ENCODE measurements at regions not wholly inside any gene's neighbourhood (a gene's known extent, or its start where the extent isn't known, plus 50 kb on each side); places are given as distances from the start of the nearest gene placed in this dataset.

DNA sequence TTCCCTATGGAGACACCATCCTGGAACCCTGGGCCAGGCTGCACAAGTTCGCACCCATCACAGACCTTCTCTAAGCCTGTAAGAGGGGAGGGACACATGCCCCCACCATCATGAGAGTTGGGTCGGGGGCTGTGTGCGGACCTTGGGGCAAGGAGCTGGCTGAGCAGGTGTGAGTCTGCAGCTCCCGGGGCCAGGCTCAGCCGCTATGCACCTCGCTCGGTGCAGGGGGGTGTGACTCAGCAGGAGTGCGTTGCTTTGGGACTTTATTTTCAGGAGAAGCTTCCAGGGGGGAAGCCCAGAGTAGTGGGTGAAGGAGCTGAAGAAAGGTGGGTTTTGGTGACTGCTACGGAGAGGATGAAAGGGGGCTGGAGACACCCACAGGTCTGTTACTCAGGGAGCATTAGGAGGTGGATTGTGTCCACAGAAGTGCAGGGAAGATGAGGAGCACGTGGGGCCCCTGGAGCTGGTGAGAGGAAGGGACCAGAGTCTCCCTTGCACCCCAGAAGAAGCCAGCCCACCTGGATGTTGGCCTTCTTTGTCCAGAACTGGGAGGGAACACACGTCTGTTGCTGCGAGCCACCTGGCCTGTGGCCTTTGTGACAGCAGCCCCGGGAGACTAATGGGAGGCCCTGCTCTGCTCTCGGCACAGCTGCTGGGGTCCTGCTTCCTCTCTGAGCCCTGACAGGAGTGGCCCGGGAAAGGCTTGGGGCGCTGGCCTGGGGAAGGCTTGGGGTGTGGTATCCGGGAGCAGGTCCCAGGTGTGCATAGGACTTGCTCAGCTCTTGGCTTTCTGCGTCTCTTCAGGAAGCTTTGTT lies 162.6 kb downstream of the TEX29 start:
- no peak for DNase-seq
- intact Hi-C loops (cut with DNase I; ENCODE audit: low total_unique reads), result no loop called here

GRCh38 chr13:111483621-111483987 lies 163.2 kb downstream of the TEX29 start:
- intact Hi-C loops (cut with DNase I; ENCODE audit: low total_unique reads), result no loop called here
- H3K36me3 ChIP-seq, result no peaks in the 10 kb centered on the region
- no peaks in the 10 kb centered on the region for H3K27me3 ChIP-seq
- no peak overlapping the region for H3K4me3 ChIP-seq
- TF ChIP-seq CTCF (IDR thresholded peaks at IDR 0.05) (no peak), POLR2A (IDR thresholded peaks at IDR 0.05) (no peak)
- no peak overlapping the region for H3K27ac ChIP-seq
- no peaks in the 10 kb centered on the region for H3K4me1 ChIP-seq
- no peaks in the 10 kb centered on the region for H3K9me3 ChIP-seq
- no peak for DNase-seq

More for the DNA sequence above, 162.6 kb downstream of the TEX29 start:
- TF ChIP-seq CTCF (IDR thresholded peaks at IDR 0.05) (no peak), POLR2A (IDR thresholded peaks at IDR 0.05) (no peak)
- Histone ChIP-seq H3K9me3 (no peaks in the 10 kb centered on the region), H3K4me3 (no peak overlapping the region), H3K36me3 (no peaks in the 10 kb centered on the region), H3K4me1 (no peaks in the 10 kb centered on the region), H3K27me3 (no peaks in the 10 kb centered on the region), H3K27ac (no peak overlapping the region)

DNA sequence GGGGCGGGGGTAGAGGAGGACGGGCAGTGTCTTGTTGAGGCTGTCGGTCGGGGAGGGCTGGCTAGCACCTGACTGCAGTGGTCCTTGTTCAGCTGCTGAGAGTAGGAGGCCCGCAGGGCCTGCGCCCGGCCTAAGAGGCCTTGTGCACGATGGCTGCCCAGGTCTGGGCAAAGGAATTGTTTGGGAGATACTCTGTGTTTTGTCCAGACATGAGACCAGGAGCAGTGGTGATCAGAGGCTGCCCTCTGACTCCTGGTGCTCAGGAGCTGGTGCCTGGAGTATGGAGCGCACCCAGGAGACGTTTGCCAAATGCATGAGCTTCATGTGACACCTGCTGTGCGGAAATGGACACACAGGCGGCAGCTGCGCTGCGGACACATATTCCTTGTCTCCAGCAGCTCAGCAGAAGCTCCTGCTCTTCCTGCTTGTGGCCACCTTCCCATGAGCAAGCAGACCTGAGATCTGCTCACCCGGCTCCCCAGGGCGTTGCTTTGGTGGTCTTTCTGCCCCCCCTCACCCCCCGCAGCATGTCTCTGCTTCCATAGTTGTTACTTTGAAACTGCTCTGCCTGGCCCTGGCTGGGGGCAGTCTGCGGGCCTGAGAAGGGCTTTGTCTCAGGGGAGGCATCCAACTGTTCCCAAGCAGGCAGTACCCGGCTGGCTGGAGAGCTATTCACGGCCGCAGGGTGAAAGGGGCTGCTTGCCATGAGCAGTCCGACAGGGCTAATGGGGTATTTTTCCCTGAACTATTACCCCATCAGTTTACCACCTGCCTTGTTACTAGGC lies 163.9 kb downstream of the TEX29 start:
- H3K27ac ChIP-seq, result no peak overlapping the region
- no peaks in the 10 kb centered on the region for H3K27me3 ChIP-seq
- no peaks in the 10 kb centered on the region for H3K4me1 ChIP-seq
- no peaks in the 10 kb centered on the region for H3K9me3 ChIP-seq
- no peak for DNase-seq
- no peak overlapping the region for H3K4me3 ChIP-seq
- intact Hi-C loops (cut with DNase I; ENCODE audit: low total_unique reads), result no loop called here
- no peak for TF ChIP-seq CTCF (IDR thresholded peaks at IDR 0.05)
- TF ChIP-seq POLR2A (IDR thresholded peaks at IDR 0.05), result no peak
- H3K36me3 ChIP-seq, result no peaks in the 10 kb centered on the region

- Histone ChIP-seq H3K27ac (no peak overlapping the region), H3K27me3 (no peaks in the 10 kb centered on the region), H3K36me3 (no peaks in the 10 kb centered on the region), H3K4me1 (no peaks in the 10 kb centered on the region), H3K9me3 (no peaks in the 10 kb centered on the region), H3K4me3 (no peak overlapping the region)
- no peak for DNase-seq
- no peak for TF ChIP-seq CTCF (IDR thresholded peaks at IDR 0.05)
- no peak for TF ChIP-seq POLR2A (IDR thresholded peaks at IDR 0.05)
- intact Hi-C loops (cut with DNase I; ENCODE audit: low total_unique reads), result no loop called here
These were observed 164.5 kb downstream of the TEX29 start for GRCh38 chr13:111484959-111485358.

Data from uterus (tissue), 3 donors.